ENCODE measurements at regions not wholly inside any gene's neighbourhood (a gene's known extent, or its start where the extent isn't known, plus 50 kb on each side); places are given as distances from the start of the nearest gene placed in this dataset.

- no peaks in the 10 kb centered on the region for H3K27me3 Mint-ChIP-seq
- no peaks in the 10 kb centered on the region for H3K36me3 Mint-ChIP-seq
- no peak overlapping the region for H3K27ac Mint-ChIP-seq
These were observed 169.5 kb upstream of the STARD13 start for GRCh38 chr13:33454844-33455705.

GRCh38 chr13:33459702-33460101 lies 174.1 kb upstream of the STARD13 start:
- no peaks in the 10 kb centered on the region for H3K36me3 Mint-ChIP-seq
- H3K27ac Mint-ChIP-seq: no peak overlapping the region
- H3K4me3 Mint-ChIP-seq: no peak overlapping the region
- peaks cover 5% of the 10 kb centered on the region for H3K27me3 Mint-ChIP-seq
- H3K9me3 Mint-ChIP-seq (ENCODE audit: low read depth): peaks cover 3% of the 10 kb centered on the region
- no peaks in the 10 kb centered on the region for H3K4me1 Mint-ChIP-seq (ENCODE audit: low read depth)

More at GRCh38 chr13:33454844-33455705, 169.5 kb upstream of the STARD13 start:
- Mint-ChIP-seq H3K9me3 (ENCODE audit: low read depth) (peaks cover 3% of the 10 kb centered on the region), H3K4me3 (no peak overlapping the region), H3K4me1 (ENCODE audit: low read depth) (no peaks in the 10 kb centered on the region)

- Mint-ChIP-seq H3K4me3 (no peak overlapping the region), H3K9me3 (ENCODE audit: low read depth) (peaks cover 3% of the 10 kb centered on the region), H3K27me3 (peaks cover 7% of the 10 kb centered on the region), H3K36me3 (no peaks in the 10 kb centered on the region), H3K27ac (no peak overlapping the region), H3K4me1 (ENCODE audit: low read depth) (no peaks in the 10 kb centered on the region)
These were observed 176.6 kb upstream of the STARD13 start for GRCh38 chr13:33462109-33462508.

GRCh38 chr13:33464345-33464744 lies 178.8 kb upstream of the STARD13 start:
- Mint-ChIP-seq H3K27me3 (peaks cover 7% of the 10 kb centered on the region), H3K4me1 (ENCODE audit: low read depth) (no peaks in the 10 kb centered on the region)

GRCh38 chr13:33466262-33466661 lies 180.7 kb upstream of the STARD13 start:
- peaks cover 10% of the 10 kb centered on the region for H3K27me3 Mint-ChIP-seq
- H3K4me3 Mint-ChIP-seq: no peak overlapping the region
- H3K9me3 Mint-ChIP-seq (ENCODE audit: low read depth): no peaks in the 10 kb centered on the region
- no peaks in the 10 kb centered on the region for H3K4me1 Mint-ChIP-seq (ENCODE audit: low read depth)
- H3K27ac Mint-ChIP-seq: no peak overlapping the region
- H3K36me3 Mint-ChIP-seq: no peaks in the 10 kb centered on the region

More at GRCh38 chr13:33464345-33464744, 178.8 kb upstream of the STARD13 start:
- Mint-ChIP-seq H3K36me3 (no peaks in the 10 kb centered on the region), H3K9me3 (ENCODE audit: low read depth) (peaks cover 3% of the 10 kb centered on the region), H3K27ac (no peak overlapping the region), H3K4me3 (no peak overlapping the region)

GRCh38 chr13:33467556-33467955 lies 182.0 kb upstream of the STARD13 start:
- no peak overlapping the region for H3K27ac Mint-ChIP-seq
- H3K4me1 Mint-ChIP-seq (ENCODE audit: low read depth): no peaks in the 10 kb centered on the region
- H3K4me3 Mint-ChIP-seq: no peak overlapping the region
- peaks cover 7% of the 10 kb centered on the region for H3K27me3 Mint-ChIP-seq
- no peaks in the 10 kb centered on the region for H3K36me3 Mint-ChIP-seq
- no peaks in the 10 kb centered on the region for H3K9me3 Mint-ChIP-seq (ENCODE audit: low read depth)

- Mint-ChIP-seq H3K9me3 (ENCODE audit: low read depth) (no peaks in the 10 kb centered on the region), H3K4me1 (ENCODE audit: low read depth) (no peaks in the 10 kb centered on the region), H3K4me3 (no peak overlapping the region), H3K27ac (no peak overlapping the region), H3K36me3 (peaks cover 3% of the 10 kb centered on the region), H3K27me3 (peaks cover 6% of the 10 kb centered on the region)
These were observed 185.6 kb upstream of the STARD13 start for GRCh38 chr13:33471204-33471603.

- Mint-ChIP-seq H3K4me1 (ENCODE audit: low read depth) (no peaks in the 10 kb centered on the region), H3K27ac (no peak overlapping the region), H3K27me3 (peaks cover 9% of the 10 kb centered on the region), H3K36me3 (peaks cover 3% of the 10 kb centered on the region), H3K4me3 (no peak overlapping the region), H3K9me3 (ENCODE audit: low read depth) (peaks cover 1% of the 10 kb centered on the region)
These were observed 186.9 kb upstream of the STARD13 start for GRCh38 chr13:33472446-33472845.

- Mint-ChIP-seq H3K27ac (no peak overlapping the region), H3K27me3 (peaks cover 19% of the 10 kb centered on the region), H3K36me3 (peaks cover 3% of the 10 kb centered on the region), H3K4me3 (no peak overlapping the region), H3K4me1 (ENCODE audit: low read depth) (no peaks in the 10 kb centered on the region), H3K9me3 (ENCODE audit: low read depth) (peaks cover 7% of the 10 kb centered on the region)
These were observed 193.6 kb upstream of the STARD13 start for GRCh38 chr13:33479105-33479504.

GRCh38 chr13:33480561-33480960 lies 195.0 kb upstream of the STARD13 start:
- H3K4me1 Mint-ChIP-seq (ENCODE audit: low read depth): no peaks in the 10 kb centered on the region
- H3K9me3 Mint-ChIP-seq (ENCODE audit: low read depth): peaks cover 14% of the 10 kb centered on the region
- peaks cover 19% of the 10 kb centered on the region for H3K27me3 Mint-ChIP-seq
- no peak overlapping the region for H3K27ac Mint-ChIP-seq
- no peak overlapping the region for H3K4me3 Mint-ChIP-seq
- H3K36me3 Mint-ChIP-seq: peaks cover 8% of the 10 kb centered on the region

- Mint-ChIP-seq H3K4me3 (no peak overlapping the region), H3K4me1 (ENCODE audit: low read depth) (no peaks in the 10 kb centered on the region), H3K9me3 (ENCODE audit: low read depth) (peaks cover 7% of the 10 kb centered on the region), H3K27ac (no peak overlapping the region), H3K36me3 (peaks cover 6% of the 10 kb centered on the region), H3K27me3 (peaks cover 20% of the 10 kb centered on the region)
These were observed 197.9 kb upstream of the STARD13 start for GRCh38 chr13:33483471-33483870.

GRCh38 chr13:33485247-33485646 lies 199.7 kb upstream of the STARD13 start:
- no peak overlapping the region for H3K27ac Mint-ChIP-seq
- H3K4me1 Mint-ChIP-seq (ENCODE audit: low read depth): no peaks in the 10 kb centered on the region

GRCh38 chr13:33487575-33488243 lies 202.2 kb upstream of the STARD13 start:
- peaks cover 16% of the 10 kb centered on the region for H3K27me3 Mint-ChIP-seq
- H3K4me3 Mint-ChIP-seq: no peak overlapping the region
- no peak overlapping the region for H3K27ac Mint-ChIP-seq
- peaks cover 6% of the 10 kb centered on the region for H3K36me3 Mint-ChIP-seq
- H3K4me1 Mint-ChIP-seq (ENCODE audit: low read depth): no peaks in the 10 kb centered on the region
- H3K9me3 Mint-ChIP-seq (ENCODE audit: low read depth): peaks cover 7% of the 10 kb centered on the region

More at GRCh38 chr13:33485247-33485646, 199.7 kb upstream of the STARD13 start:
- Mint-ChIP-seq H3K27me3 (peaks cover 16% of the 10 kb centered on the region), H3K4me3 (no peak overlapping the region), H3K36me3 (peaks cover 6% of the 10 kb centered on the region), H3K9me3 (ENCODE audit: low read depth) (peaks cover 7% of the 10 kb centered on the region)

GRCh38 chr13:33489563-33489962 lies 204.0 kb upstream of the STARD13 start:
- Mint-ChIP-seq H3K27me3 (peaks cover 15% of the 10 kb centered on the region), H3K27ac (no peak overlapping the region), H3K36me3 (peaks cover 1% of the 10 kb centered on the region), H3K9me3 (ENCODE audit: low read depth) (peaks cover 3% of the 10 kb centered on the region), H3K4me1 (ENCODE audit: low read depth) (no peaks in the 10 kb centered on the region), H3K4me3 (no peak overlapping the region)
